ENCODE measurements at regions not wholly inside any gene's neighbourhood (a gene's known extent, or its start where the extent isn't known, plus 50 kb on each side); places are given as distances from the start of the nearest gene placed in this dataset.

DNA sequence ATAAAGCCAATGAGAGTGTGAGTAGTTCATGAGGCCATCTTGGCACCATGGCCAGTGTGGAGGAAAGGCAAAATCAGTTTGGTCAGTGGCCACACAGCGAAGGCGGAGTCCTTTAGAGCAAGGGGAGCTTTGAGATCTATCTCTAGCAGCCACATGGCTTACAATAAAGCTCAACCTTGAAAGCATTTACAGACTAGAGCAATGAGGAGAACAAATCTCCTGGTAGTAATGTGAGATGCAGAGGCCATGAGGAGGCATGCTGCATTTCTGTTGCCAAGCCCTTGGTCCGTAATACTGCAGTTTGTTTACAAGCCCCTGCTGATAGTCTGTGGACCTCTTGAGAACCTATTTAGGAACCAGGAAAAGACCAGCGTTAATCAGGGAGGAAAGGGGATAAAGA, 381.5 kb upstream of the C2CD4B start:
- Histone ChIP-seq H2AFZ (ENCODE audit: low read depth, low read length) (no peak overlapping the region), H3K9ac (ENCODE audit: low read length) (no peak overlapping the region), H3K79me2 (replicated peaks; ENCODE audit: insufficient read depth, low read length) (no peaks in the 10 kb centered on the region), H3K4me3 (ENCODE audit: low read length) (no peak overlapping the region), H3K27ac (ENCODE audit: low read length) (no peak overlapping the region), H3K4me2 (ENCODE audit: low read length) (no peak overlapping the region), H4K20me1 (ENCODE audit: insufficient read depth) (no peaks in the 10 kb centered on the region), H3F3A (ENCODE audit: insufficient read depth, low read length, poor library complexity, severe bottlenecking) (no peaks in the 10 kb centered on the region), H3K27me3 (ENCODE audit: insufficient read depth, low read depth, low read length) (no peaks in the 10 kb centered on the region), H3K9me2 (ENCODE audit: insufficient read depth, low read length) (no peaks in the 10 kb centered on the region), H3K9me3 (ENCODE audit: low read length) (no peaks in the 10 kb centered on the region), H3K36me3 (ENCODE audit: insufficient read depth, low read length) (no peaks in the 10 kb centered on the region)
- no peak for TF ChIP-seq EZH2 (IDR thresholded peaks at IDR 0.05; ENCODE audit: borderline replicate concordance, insufficient read depth, low read length, poor library complexity, severe bottlenecking)
- no peak for TF ChIP-seq CTCF (IDR thresholded peaks at IDR 0.05; ENCODE audit: poor library complexity, severe bottlenecking)
- no peak for TF ChIP-seq SMC3 (conservative IDR thresholded peaks at IDR 0.05; ENCODE audit: poor library complexity)
- no peak for TF ChIP-seq TAF1 (IDR thresholded peaks at IDR 0.05; ENCODE audit: low read depth)
- no peak for TF ChIP-seq RAD21 (conservative IDR thresholded peaks at IDR 0.05)
- TF ChIP-seq REST (IDR thresholded peaks at IDR 0.05; ENCODE audit: borderline replicate concordance), result no peak
- TF ChIP-seq MXI1 (conservative IDR thresholded peaks at IDR 0.05; ENCODE audit: poor library complexity, severe bottlenecking), result no peak

DNA sequence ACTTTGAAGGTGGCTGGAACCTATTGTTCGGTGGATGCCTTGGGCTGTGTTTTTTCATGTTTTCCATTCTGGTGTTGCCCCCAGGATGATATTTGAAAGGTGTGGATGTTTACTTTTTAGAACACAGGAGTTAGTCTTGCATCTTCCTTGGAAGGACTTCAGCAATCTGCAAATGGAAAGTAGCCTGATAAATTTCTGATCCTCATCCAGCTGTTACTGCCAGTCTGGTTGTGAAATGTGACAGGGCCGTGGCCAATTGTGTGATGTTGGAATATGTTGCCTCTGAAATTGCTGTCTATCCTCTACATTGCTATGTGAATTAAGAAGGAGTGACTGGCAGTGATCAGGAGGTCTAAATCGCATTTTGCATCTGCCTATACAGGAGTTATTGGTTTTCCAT, 382.5 kb upstream of the C2CD4B start:
- H3F3A ChIP-seq (ENCODE audit: insufficient read depth, low read length, poor library complexity, severe bottlenecking), result no peaks in the 10 kb centered on the region
- H3K79me2 ChIP-seq (replicated peaks; ENCODE audit: insufficient read depth, low read length), result no peaks in the 10 kb centered on the region
- no peaks in the 10 kb centered on the region for H4K20me1 ChIP-seq (ENCODE audit: insufficient read depth)
- no peaks in the 10 kb centered on the region for H3K27me3 ChIP-seq (ENCODE audit: insufficient read depth, low read depth, low read length)
- H3K4me2 ChIP-seq (ENCODE audit: low read length), result no peak overlapping the region
- H3K9me2 ChIP-seq (ENCODE audit: insufficient read depth, low read length), result no peaks in the 10 kb centered on the region
- no peaks in the 10 kb centered on the region for H3K36me3 ChIP-seq (ENCODE audit: insufficient read depth, low read length)
- no peak overlapping the region for H3K4me3 ChIP-seq (ENCODE audit: low read length)
- TF ChIP-seq EZH2 (IDR thresholded peaks at IDR 0.05; ENCODE audit: borderline replicate concordance, insufficient read depth, low read length, poor library complexity, severe bottlenecking), result no peak
- no peak for TF ChIP-seq EP300 (conservative IDR thresholded peaks at IDR 0.05; ENCODE audit: poor library complexity, severe bottlenecking)
- no peak for TF ChIP-seq RAD21 (conservative IDR thresholded peaks at IDR 0.05)
- TF ChIP-seq SMC3 (conservative IDR thresholded peaks at IDR 0.05; ENCODE audit: poor library complexity), result no peak
- TF ChIP-seq TAF1 (IDR thresholded peaks at IDR 0.05; ENCODE audit: low read depth), result no peak
- no peak for TF ChIP-seq REST (IDR thresholded peaks at IDR 0.05; ENCODE audit: borderline replicate concordance)
- no peak for TF ChIP-seq POLR2AphosphoS5 (IDR thresholded peaks at IDR 0.05)
- TF ChIP-seq CTCF (IDR thresholded peaks at IDR 0.05; ENCODE audit: poor library complexity, severe bottlenecking), result no peak
- H3K27ac ChIP-seq (ENCODE audit: low read length), result no peak overlapping the region
- no peak overlapping the region for H2AFZ ChIP-seq (ENCODE audit: low read depth, low read length)
- H3K9ac ChIP-seq (ENCODE audit: low read length), result no peak overlapping the region
- no peaks in the 10 kb centered on the region for H3K9me3 ChIP-seq (ENCODE audit: low read length)
